Lower leg skin (tissue), 4 donors: ENCODE measurements at regions not wholly inside any gene's neighbourhood (a gene's known extent, or its start where the extent isn't known, plus 50 kb on each side); places are given as distances from the start of the nearest gene placed in this dataset.
"Not testable (repeated sequence)": the region's sequence is repeated elsewhere in the genome, so short reads cannot be mapped to it uniquely, and the experiment has no call there.

ENCODE experiments used
- DNase-seq, 2 donors: peaks; one replicate each; pipeline ENCODE4 v3.0.0-alpha.2; 2019; ENCODE audit warnings: low spot score in 2 of 2
- H3K4me3 ChIP-seq: fragments of 200-600 bp; sonication (generic); 2 replicates; pipeline ENCODE4 v1.5.1; 2017; ENCODE audit warnings: mild to moderate bottlenecking, low read depth; ENCODE audit not compliant: poor library complexity, severe bottlenecking
- POLR2A ChIP-seq, 2 donors: fragments of 450-650 bp; IDR thresholded peaks; one replicate each; pipeline ENCODE4 v1.6.1; 2016 to 2017; ENCODE audit warnings: antibody characterized with exemption in 2 of 2, mild to moderate bottlenecking in 1 of 2, moderate library complexity in 1 of 2
- WGBS, 2 donors: methylation state at CpG; one replicate each; pipeline ENCODE4 v1.1.5; 2018; 5-methylcytosine and 5-hydroxymethylcytosine counted together
- intact Hi-C: fragments of 100-400 bp; cut with DNase I; formaldehyde crosslinking; loops from one replicate; pipeline ENCODE4 v1.15.0; 2023; ENCODE audit warnings: low total_unique reads
- TF ChIP-seq, protein P1 (sequence below), 3 donors: fragments of 450-650 bp; IDR thresholded peaks; one replicate each; pipeline ENCODE4 v1.5.1; 2016; ENCODE audit warnings: antibody characterized with exemption in 3 of 3, mild to moderate bottlenecking in 3 of 3, moderate library complexity in 2 of 3

DNA sequence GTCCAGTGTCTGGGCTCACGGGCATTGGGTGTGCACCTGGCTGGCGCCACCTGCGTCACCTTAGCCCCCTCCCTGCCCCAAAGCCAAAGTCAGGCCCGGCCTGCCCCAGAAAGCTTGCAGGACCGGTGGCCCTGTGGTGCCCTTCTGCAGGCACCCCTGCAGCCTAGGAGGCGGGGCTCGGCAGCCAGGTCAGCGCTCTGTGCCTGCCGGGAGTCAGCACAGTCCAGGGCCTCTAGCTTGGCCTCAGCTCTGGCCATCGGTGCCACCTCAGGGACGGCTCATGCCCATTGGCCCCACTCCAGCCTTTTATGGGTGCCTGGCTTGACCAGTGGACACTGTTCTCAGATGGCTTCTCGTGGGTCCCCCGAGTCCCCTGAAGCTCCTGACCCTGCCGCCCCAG lies 118.5 kb downstream of the TMEM121 start:
- DNase-seq, intact Hi-C loops, H3K4me3 ChIP-seq: not testable (repeated sequence)
- no CpG with 5 or more reads among the region's 14 CpGs for WGBS, 2 donors

DNA sequence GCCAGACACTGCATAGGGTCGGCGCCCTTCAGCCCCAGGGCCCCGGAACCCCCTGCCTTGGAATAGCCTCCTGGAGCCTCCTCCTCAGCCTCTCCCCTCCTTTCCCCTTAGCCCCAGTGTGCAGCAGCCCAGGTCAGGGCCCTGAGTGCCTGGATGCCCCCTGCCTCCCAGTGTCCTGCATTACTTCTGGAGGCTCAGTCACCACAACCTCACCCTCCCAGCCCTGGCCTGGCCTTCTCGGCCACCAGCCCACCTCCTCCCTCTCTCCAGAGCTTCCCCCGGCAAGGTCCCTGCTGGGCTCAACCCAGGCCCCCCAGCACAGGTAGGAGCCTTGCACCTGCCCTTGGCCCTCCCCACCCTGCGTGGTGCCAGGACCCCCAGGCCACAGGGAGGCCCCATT lies 119.0 kb downstream of the TMEM121 start:
- H3K4me3 ChIP-seq, intact Hi-C loops, DNase-seq: not testable (repeated sequence)
- WGBS, 2 donors, result no CpG with 5 or more reads among the region's 6 CpGs

DNA sequence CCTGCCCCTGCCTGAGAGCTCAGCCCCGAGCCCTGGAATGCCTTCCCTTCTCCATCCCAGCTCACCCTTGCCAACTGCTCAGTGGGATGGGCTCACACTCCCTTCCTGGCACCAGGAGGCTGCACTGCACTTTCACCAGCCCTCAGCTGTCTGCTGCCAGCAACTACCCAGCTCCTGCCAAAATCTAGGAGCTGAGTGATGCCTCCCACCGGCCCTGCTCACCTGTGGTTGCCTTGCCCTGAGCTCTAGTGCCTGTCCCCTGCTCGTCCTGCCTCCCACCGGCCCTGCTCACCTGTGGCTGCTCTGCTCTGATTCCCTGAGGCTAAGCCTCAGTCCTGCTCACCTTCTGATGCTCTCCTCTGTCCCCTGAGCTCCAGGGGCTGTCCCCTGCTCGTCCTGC lies 119.8 kb downstream of the TMEM121 start:
- TF ChIP-seq, protein P1, sequence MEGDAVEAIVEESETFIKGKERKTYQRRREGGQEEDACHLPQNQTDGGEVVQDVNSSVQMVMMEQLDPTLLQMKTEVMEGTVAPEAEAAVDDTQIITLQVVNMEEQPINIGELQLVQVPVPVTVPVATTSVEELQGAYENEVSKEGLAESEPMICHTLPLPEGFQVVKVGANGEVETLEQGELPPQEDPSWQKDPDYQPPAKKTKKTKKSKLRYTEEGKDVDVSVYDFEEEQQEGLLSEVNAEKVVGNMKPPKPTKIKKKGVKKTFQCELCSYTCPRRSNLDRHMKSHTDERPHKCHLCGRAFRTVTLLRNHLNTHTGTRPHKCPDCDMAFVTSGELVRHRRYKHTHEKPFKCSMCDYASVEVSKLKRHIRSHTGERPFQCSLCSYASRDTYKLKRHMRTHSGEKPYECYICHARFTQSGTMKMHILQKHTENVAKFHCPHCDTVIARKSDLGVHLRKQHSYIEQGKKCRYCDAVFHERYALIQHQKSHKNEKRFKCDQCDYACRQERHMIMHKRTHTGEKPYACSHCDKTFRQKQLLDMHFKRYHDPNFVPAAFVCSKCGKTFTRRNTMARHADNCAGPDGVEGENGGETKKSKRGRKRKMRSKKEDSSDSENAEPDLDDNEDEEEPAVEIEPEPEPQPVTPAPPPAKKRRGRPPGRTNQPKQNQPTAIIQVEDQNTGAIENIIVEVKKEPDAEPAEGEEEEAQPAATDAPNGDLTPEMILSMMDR (IDR thresholded peaks at IDR 0.05), result no peak
- no peak for TF ChIP-seq POLR2A (IDR thresholded peaks at IDR 0.05)
- intact Hi-C loops, result no loop called here
- WGBS, 2 donors, result 39 to 45% methylated on average over 3 to 5 of the region's 5 CpGs
- no peak overlapping the region for H3K4me3 ChIP-seq
- DNase-seq, result peak in 1 of 2 donors; percentile 72

DNA sequence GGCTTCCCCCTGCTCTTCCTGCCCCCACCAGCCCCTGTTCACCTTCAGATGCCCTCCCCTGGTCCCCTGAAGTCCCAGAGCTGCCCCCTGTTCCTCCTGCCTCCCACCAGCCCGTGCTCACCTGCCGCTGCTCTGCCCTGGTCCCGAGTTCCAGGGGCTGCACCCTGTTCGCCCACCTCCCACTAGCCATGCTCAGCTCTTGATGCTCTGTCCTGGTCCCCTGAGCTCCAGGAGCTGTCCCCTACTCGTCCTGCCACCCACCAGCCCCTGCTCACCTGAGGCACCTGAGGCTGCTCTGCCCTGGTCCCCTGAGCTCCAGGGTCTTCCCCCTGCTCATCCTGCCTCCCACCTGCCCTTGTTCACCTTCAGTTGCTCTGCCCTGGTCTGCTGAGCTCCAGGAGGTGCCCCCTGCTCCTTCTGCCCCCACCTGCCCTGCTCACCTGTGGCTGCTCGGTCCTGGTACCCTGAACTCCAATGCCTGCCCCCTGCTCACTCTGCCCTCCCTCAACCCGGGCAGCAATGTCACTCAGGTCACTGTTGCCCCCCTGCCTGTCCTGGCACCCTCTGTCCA lies 120.4 kb downstream of the TMEM121 start:
- H3K4me3 ChIP-seq, intact Hi-C loops: not testable (repeated sequence)
- DNase-seq, result peak in 1 of 2 donors; percentile 43
- WGBS, 2 donors, result 71 to 76% methylated on average over 7 of the region's 7 CpGs

DNA sequence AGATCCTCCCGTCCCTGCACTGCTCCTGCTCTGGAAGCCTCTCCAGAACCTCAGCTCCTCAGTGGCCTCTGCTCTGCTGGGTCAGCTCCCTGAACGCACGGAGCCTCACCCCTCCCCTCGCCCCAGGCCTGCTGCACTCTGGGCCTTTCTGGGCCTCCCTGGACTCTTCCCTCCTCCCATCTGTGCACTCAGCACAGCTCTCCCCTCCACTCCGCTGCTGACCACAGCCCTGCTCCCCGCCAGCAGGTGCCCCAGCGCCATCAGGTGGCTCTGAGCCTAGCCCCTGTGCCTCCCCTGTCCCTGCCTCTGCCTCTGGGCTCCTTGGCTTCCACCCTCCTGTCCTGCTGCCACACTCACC lies 121.0 kb downstream of the TMEM121 start:
- DNase-seq, result peak in 1 of 2 donors; percentile 50
- WGBS, 2 donors, result 57 to 72% methylated on average over 7 of the region's 7 CpGs

DNA sequence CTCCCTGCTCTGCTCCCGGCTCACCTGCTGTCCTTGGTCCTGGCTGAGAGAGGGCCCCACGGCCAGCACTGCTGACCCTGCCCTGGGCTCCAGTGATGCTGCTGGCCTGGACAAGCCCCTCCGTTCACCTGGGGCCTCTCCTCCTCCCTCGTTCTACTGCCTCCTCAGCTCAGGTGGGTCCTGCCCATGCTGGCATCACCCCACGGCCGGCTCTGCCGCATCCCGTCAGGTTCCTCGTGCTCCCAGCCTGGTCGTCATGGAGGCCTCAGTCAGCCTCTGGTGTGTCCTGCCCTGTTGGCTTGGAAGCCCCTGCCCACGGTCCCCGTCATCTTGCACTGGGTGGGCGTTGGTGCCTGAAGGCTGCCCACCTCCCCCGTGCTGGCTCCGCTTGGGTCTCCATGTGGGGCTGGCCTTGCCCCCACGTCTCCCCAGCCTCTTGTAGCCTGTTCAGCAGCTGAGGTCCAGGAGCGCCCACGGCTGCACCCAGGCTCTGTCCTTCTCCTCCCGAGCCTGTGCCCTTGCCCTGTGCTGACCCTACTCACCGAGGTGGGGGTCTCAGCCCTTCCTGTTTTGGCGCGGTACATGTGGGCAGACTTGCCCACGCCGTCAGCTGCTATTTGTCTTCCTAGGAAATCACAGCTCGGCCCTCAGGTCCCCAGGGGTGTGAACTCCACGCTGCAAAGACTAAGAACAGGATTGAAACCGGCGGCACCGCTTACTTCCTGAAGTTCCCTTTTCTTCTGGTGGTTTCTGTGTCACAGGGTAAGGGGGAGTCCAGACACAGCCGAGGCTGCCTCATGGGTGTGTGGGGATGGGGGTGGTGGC lies 121.6 kb downstream of the TMEM121 start:
- H3K4me3 ChIP-seq, result no peak overlapping the region
- intact Hi-C loops, result no loop called here
- TF ChIP-seq, protein P1 (IDR thresholded peaks at IDR 0.05), result no peak
- no peak for TF ChIP-seq POLR2A (IDR thresholded peaks at IDR 0.05)
- DNase-seq, result peak in 1 of 2 donors; percentile 63
- 78 to 83% methylated on average over 30 of the region's 30 CpGs for WGBS, 2 donors

More for the DNA sequence above, 121.0 kb downstream of the TMEM121 start:
- intact Hi-C loops, H3K4me3 ChIP-seq: not testable (repeated sequence)

DNA sequence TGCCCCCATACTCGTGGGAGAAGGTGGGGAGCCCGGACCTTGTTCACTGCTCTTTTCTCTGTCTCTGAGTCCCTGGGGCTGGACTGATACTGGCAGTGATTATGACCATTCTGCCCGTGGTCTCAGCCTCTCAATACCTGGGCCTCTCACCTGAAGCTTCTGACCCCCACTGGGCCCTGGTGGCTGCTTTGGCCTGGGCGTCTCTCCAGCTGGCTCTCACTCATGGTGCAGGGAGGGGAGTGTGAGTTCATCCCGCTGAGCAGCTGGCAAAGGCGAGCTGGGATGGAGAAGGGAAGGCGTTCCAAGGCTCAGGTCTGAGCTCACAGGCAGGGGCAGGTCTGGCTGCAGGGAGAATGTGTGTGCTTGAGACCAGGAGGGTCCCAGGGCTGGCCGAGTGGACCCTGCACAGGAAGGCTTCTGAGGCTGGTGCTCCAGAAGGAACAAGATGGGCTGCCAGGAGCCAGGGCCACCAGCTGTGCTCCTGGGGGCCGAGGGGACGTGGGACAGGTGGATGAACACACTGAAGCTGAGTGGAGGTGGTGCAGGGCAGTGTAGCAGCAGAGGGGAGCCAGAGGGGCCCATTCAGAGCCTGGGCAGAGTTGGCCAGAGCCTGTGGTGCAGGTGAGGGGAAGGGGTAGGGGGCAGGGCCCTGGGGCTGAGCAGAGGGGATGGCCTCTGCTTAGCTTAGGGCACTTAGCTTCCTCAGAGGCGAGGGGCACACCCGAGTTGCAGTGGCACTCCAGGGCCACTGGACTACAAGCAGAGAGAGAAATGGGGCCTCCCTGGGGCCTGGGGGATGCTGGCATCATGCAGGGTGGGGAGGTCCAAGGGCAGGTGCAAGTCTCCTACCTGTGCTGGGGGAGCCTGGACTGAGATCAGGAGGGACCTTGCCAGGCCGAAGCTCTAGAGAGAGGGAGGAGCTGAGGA lies 122.5 kb downstream of the TMEM121 start:
- intact Hi-C loops, DNase-seq: not testable (repeated sequence)

DNA sequence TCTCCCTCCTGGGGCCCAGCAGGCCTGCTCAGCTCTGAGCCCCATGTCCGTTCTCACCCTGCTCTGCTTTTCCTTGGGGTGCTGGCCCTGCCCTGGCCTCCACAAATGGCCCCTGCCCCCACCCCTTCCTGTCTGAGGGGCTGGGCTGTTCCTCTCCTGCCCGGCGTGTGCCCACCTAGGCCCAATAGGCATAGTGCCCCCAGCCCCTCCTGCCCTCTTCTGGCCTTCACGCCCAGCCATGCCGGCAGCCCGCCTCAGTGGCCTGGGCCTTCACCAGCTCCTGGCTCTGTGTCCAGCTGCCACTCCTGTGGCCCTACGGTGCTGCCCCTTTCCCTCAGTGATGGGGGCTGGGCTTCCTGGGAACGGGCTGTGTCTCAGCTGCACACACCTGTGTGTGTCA lies 125.9 kb downstream of the TMEM121 start:
- DNase-seq, intact Hi-C loops, H3K4me3 ChIP-seq: not testable (repeated sequence)
- WGBS, 2 donors, result 80% methylated on average over 1 of the region's 8 CpGs; no CpG with 5 or more reads in 1 of the 2 donors

More for the DNA sequence above, 122.5 kb downstream of the TMEM121 start:
- H3K4me3 ChIP-seq, result not testable (repeated sequence)
- WGBS, 2 donors, result 71 to 78% methylated on average over 6 to 10 of the region's 13 CpGs

DNA sequence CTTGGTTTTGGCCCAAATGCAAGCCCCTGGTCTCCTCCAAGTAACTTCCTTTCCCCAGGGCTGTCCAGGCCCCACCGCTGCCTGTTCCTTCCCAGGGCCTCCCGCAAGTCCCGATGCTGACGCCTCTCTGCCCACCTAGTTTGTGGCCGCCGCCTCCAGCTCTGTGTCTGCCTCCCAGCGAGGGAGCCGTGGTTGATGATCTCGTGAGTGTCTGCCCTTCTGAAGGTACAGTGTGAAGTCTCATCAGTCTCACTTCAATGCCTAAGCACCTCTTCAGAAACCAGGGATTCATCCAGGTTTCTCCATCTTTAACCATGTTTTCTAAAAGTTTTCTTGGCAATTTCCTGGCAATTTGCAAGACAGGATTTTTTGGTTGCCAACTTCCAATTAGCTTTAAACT lies 127.5 kb downstream of the TMEM121 start:
- intact Hi-C loops, H3K4me3 ChIP-seq, DNase-seq: not testable (repeated sequence)
- 82 to 95% methylated on average over 3 to 5 of the region's 9 CpGs for WGBS, 2 donors

DNA sequence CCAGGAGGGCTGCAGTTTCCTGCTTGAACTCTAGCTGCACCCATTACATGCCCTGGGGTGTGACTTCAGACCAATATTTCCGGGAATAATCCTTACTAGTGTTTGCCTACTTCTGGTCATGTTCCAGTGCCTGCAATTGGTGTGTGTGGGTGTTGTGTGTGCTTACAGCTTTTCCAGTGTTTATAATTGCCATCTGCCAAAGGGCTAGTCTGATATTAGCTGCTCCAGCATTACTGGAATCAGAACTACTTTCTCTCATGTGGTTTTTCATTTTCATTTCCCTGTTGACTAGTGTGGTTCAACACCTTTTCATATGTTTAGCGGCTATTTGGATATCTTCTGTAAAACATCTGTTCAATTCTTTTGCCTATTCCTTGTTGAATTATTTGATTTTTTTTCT lies 132.9 kb downstream of the TMEM121 start:
- H3K4me3 ChIP-seq, intact Hi-C loops, DNase-seq: not testable (repeated sequence)
- WGBS, 2 donors, result 64 to 81% methylated on average over 2 of the region's 2 CpGs
